ENCODE measurements at regions not wholly inside any gene's neighbourhood (a gene's known extent, or its start where the extent isn't known, plus 50 kb on each side); places are given as distances from the start of the nearest gene placed in this dataset.

- TF ChIP-seq EZH2phosphoT487 (IDR thresholded peaks at IDR 0.05; ENCODE audit: insufficient read depth, low read depth) (no peak), EZH2 (IDR thresholded peaks at IDR 0.05; ENCODE audit: insufficient read depth, poor library complexity, severe bottlenecking) (no peak)
Measured at GRCh38 chr5:60084226-60084625, 190.7 kb upstream of the PDE4D start.

All from GM23248 (cell line).